OCI-LY1 (cell line): ENCODE measurements at regions not wholly inside any gene's neighbourhood (a gene's known extent, or its start where the extent isn't known, plus 50 kb on each side); places are given as distances from the start of the nearest gene placed in this dataset.

Source experiments
- H2AFZ ChIP-seq: fragments of 200-600 bp; sonication (generic), shearing (Covaris generic); 2 replicates; pipeline ENCODE4 v1.6.0; 2014; ENCODE audit warnings: antibody characterized with exemption, mild to moderate bottlenecking, low read length
- H3F3A ChIP-seq: fragments of 200-600 bp; sonication (generic), shearing (Covaris generic); 2 replicates; pipeline ENCODE4 v1.6.0; 2014; ENCODE audit warnings: mild to moderate bottlenecking, antibody characterized with exemption, low read length, moderate library complexity; ENCODE audit not compliant: insufficient read depth
- H3K27ac ChIP-seq: fragments of 200-600 bp; sonication (generic); 2 replicates; pipeline ENCODE4 v1.5.1; 2014; ENCODE audit warnings: low read length, mixed run types, mild to moderate bottlenecking, low read depth; ENCODE audit not compliant: poor library complexity, severe bottlenecking
- H3K27me3 ChIP-seq: fragments of 200-600 bp; sonication (generic); 2 replicates; pipeline ENCODE4 v1.6.0; 2014; ENCODE audit warnings: antibody characterized with exemption, mild to moderate bottlenecking, low read length, moderate library complexity; ENCODE audit not compliant: insufficient read depth
- H3K36me3 ChIP-seq: fragments of 200-600 bp; sonication (generic); 2 replicates; pipeline ENCODE4 v1.6.1; 2014; ENCODE audit warnings: mild to moderate bottlenecking, antibody characterized with exemption, low read length, moderate library complexity, mixed read lengths; ENCODE audit not compliant: insufficient read depth
- H3K4me1 ChIP-seq: fragments of 200-600 bp; sonication (generic); 2 replicates; pipeline ENCODE4 v1.5.1; 2014; ENCODE audit warnings: mild to moderate bottlenecking, low read length, moderate library complexity; ENCODE audit not compliant: insufficient read depth, severe bottlenecking
- H3K4me2 ChIP-seq: fragments of 200-600 bp; sonication (generic), shearing (Covaris generic); 2 replicates; pipeline ENCODE4 v1.6.1; 2014; ENCODE audit warnings: low read length
- H3K4me3 ChIP-seq: fragments of 200-600 bp; sonication (generic); 2 replicates; pipeline ENCODE4 v1.5.1; 2014; ENCODE audit warnings: low read length, low read depth, mild to moderate bottlenecking, mixed read lengths; ENCODE audit not compliant: poor library complexity, severe bottlenecking
- H3K79me2 ChIP-seq: fragments of 200-600 bp; shearing (Covaris generic); 2 replicates; pipeline ENCODE4 v1.6.1; 2016; ENCODE audit warnings: mixed run types, low read length, mixed read lengths; ENCODE audit not compliant: insufficient read depth
- H3K9ac ChIP-seq: fragments of 200-600 bp; sonication (generic), shearing (Covaris generic); 2 replicates; pipeline ENCODE4 v1.6.1; 2014; ENCODE audit warnings: mild to moderate bottlenecking, low read length, mixed read lengths
- H3K9me2 ChIP-seq: fragments of 200-600 bp; sonication (generic), shearing (Covaris generic); 2 replicates; pipeline ENCODE4 v1.6.1; 2014; ENCODE audit warnings: low read depth, mild to moderate bottlenecking, low read length, mixed read lengths
- H3K9me3 ChIP-seq: fragments of 200-600 bp; shearing (Covaris generic); 2 replicates; pipeline ENCODE4 v1.6.1; 2014; ENCODE audit warnings: low read length, mixed read lengths
- H4K20me1 ChIP-seq: fragments of 200-600 bp; sonication (generic), shearing (Covaris generic); 2 replicates; pipeline ENCODE4 v1.6.0; 2016; ENCODE audit warnings: mild to moderate bottlenecking, low read length; ENCODE audit not compliant: insufficient read depth
- EZH2 ChIP-seq: fragments of 200-600 bp; sonication (generic), shearing (Covaris generic); IDR thresholded peaks from 2 replicates; pipeline ENCODE4 v1.8.0; 2017; ENCODE audit warnings: borderline replicate concordance, mixed run types, mild to moderate bottlenecking, antibody characterized with exemption, low read length, moderate library complexity, mixed read lengths
- TF ChIP-seq, protein P1 (sequence below): fragments of 200-600 bp; sonication (generic), shearing (Covaris generic); IDR thresholded peaks from 2 replicates; pipeline ENCODE4 v1.5.1; 2017; ENCODE audit warnings: mild to moderate bottlenecking, antibody characterized with exemption, low read length, moderate library complexity, mixed read lengths

DNA sequence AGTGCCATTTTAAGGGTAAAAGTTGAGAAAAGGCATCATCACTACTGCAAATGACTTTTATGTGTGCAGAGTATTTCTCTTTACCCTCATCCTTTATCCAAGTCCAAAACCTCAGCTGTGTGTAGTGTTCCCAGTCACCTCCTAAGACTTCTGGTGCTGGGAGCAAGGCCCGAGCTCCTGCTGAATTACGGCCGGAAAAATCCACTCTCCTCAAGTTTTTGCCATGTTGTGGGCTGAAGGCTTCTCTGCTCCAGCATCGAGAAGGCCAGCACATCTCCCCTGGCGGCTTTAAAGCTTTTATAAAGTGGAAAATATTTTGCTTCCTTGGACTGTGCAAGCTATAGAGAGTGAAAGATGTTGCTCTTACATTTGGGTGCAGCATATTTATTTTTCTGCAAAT is 153.2 kb upstream of the THBS2 start:
- H2AFZ ChIP-seq = no peak overlapping the region
- H3K27me3 ChIP-seq = no peaks in the 10 kb centered on the region
- no peak overlapping the region for H3K27ac ChIP-seq
- H4K20me1 ChIP-seq = no peaks in the 10 kb centered on the region
- H3F3A ChIP-seq = no peaks in the 10 kb centered on the region
- H3K4me1 ChIP-seq = no peaks in the 10 kb centered on the region
- no peaks in the 10 kb centered on the region for H3K79me2 ChIP-seq
- no peak overlapping the region for H3K4me3 ChIP-seq
- no peak for TF ChIP-seq EZH2
- TF ChIP-seq, protein P1, sequence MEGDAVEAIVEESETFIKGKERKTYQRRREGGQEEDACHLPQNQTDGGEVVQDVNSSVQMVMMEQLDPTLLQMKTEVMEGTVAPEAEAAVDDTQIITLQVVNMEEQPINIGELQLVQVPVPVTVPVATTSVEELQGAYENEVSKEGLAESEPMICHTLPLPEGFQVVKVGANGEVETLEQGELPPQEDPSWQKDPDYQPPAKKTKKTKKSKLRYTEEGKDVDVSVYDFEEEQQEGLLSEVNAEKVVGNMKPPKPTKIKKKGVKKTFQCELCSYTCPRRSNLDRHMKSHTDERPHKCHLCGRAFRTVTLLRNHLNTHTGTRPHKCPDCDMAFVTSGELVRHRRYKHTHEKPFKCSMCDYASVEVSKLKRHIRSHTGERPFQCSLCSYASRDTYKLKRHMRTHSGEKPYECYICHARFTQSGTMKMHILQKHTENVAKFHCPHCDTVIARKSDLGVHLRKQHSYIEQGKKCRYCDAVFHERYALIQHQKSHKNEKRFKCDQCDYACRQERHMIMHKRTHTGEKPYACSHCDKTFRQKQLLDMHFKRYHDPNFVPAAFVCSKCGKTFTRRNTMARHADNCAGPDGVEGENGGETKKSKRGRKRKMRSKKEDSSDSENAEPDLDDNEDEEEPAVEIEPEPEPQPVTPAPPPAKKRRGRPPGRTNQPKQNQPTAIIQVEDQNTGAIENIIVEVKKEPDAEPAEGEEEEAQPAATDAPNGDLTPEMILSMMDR = no peak
- H3K36me3 ChIP-seq = no peaks in the 10 kb centered on the region
- no peak overlapping the region for H3K9ac ChIP-seq
- no peaks in the 10 kb centered on the region for H3K9me2 ChIP-seq
- H3K4me2 ChIP-seq = no peak overlapping the region
- H3K9me3 ChIP-seq = no peaks in the 10 kb centered on the region

DNA sequence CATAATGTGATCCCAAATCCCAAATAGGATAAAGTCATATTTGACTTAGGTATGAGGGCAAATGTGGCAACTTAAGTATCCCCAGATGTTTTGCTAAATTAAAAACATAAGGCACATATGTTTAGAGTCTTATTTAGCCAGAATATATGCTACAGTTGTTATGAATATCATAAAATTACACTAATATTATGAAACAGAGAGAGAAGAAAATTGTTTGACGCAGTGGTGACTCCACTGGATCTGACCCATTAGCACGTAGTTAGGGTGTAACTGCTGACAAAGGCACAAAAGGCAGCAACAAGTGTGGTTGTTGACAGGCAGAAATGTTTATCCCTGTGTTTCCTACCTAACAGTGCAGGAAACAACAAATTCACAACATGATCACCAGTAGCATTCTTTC is 152.4 kb upstream of the THBS2 start:
- Histone ChIP-seq H3K9ac (no peak overlapping the region), H3F3A (no peaks in the 10 kb centered on the region), H4K20me1 (no peaks in the 10 kb centered on the region), H3K4me1 (no peaks in the 10 kb centered on the region), H3K9me3 (no peaks in the 10 kb centered on the region), H3K4me3 (no peak overlapping the region), H3K27me3 (no peaks in the 10 kb centered on the region), H3K9me2 (no peaks in the 10 kb centered on the region), H3K27ac (no peak overlapping the region), H3K36me3 (no peaks in the 10 kb centered on the region), H3K79me2 (no peaks in the 10 kb centered on the region), H3K4me2 (no peak overlapping the region), H2AFZ (no peak overlapping the region)
- TF ChIP-seq EZH2 = no peak
- TF ChIP-seq, protein P1 = no peak

- no peaks in the 10 kb centered on the region for H3K9me2 ChIP-seq
- H3K36me3 ChIP-seq = no peaks in the 10 kb centered on the region
- H3F3A ChIP-seq = no peaks in the 10 kb centered on the region
- H3K4me1 ChIP-seq = no peaks in the 10 kb centered on the region
- H3K9ac ChIP-seq = no peak overlapping the region
- no peak overlapping the region for H3K27ac ChIP-seq
- no peak overlapping the region for H3K4me2 ChIP-seq
- no peaks in the 10 kb centered on the region for H3K9me3 ChIP-seq
- TF ChIP-seq, protein P1 = no peak
- TF ChIP-seq EZH2 = no peak
- H3K27me3 ChIP-seq = no peaks in the 10 kb centered on the region
- no peaks in the 10 kb centered on the region for H3K79me2 ChIP-seq
- no peak overlapping the region for H2AFZ ChIP-seq
- no peak overlapping the region for H3K4me3 ChIP-seq
- no peaks in the 10 kb centered on the region for H4K20me1 ChIP-seq
These were observed 151.2 kb upstream of the THBS2 start for GRCh38 chr6:169404828-169405227.
